IMR-90 (cell line): ENCODE measurements at regions not wholly inside any gene's neighbourhood (a gene's known extent, or its start where the extent isn't known, plus 50 kb on each side); places are given as distances from the start of the nearest gene placed in this dataset.

Experiments
- ATAC-seq: fragments of 200-7000 bp; cut with Tn5 transposase; 2 replicates; pipeline ENCODE4 v1.9.1; 2020; ENCODE audit warnings: low read depth, mild to moderate bottlenecking, moderate library complexity
- BruUV-seq: library from RNA; stranded (reverse); fragments of 400-500 nt; replicated peaks from 2 replicates; lab custom pipeline; 2021; lab: Mats Ljungman, UMichigan
- CTCF ChIA-PET: fragments of 300-600 bp; formaldehyde crosslinking; extraction: SDS; loops from one replicate; lab custom pipeline; 2021; ENCODE audit warnings: antibody characterized with exemption; lab: Yijun Ruan, JAX
- POLR2A ChIA-PET: fragments of 300-600 bp; sonication (Branson Sonifier 250); formaldehyde crosslinking; loops from one replicate; lab custom pipeline; 2022; ENCODE audit warnings: antibody characterized with exemption; ENCODE audit not compliant: unreplicated experiment; lab: Charles Lee
- DNase-seq: peaks from one replicate; pipeline ENCODE4 v3.0.0; 2013
- H2AFZ ChIP-seq: replicated peaks from 2 replicates; pipeline ENCODE3; 2013; ENCODE audit warnings: low read length, mild to moderate bottlenecking; ENCODE audit not compliant: poor library complexity
- H2AK5ac ChIP-seq: 2 replicates; pipeline ENCODE4 v1.6.1; 2013; ENCODE audit warnings: low read depth, low read length, inconsistent platforms
- H2AK9ac ChIP-seq: replicated peaks from 2 replicates; pipeline ENCODE3; 2013; ENCODE audit warnings: mild to moderate bottlenecking, low read depth, low read length, moderate library complexity; ENCODE audit not compliant: poor library complexity
- H2BK120ac ChIP-seq: 2 replicates; pipeline ENCODE4 v1.6.1; 2013; ENCODE audit warnings: low read depth, low read length, inconsistent platforms
- H2BK15ac ChIP-seq: 3 replicates; pipeline ENCODE4 v1.6.1; 2013; ENCODE audit warnings: low read depth, low read length, inconsistent platforms
- H2BK20ac ChIP-seq: 2 replicates; pipeline ENCODE4 v1.6.1; 2013; ENCODE audit warnings: low read depth, mild to moderate bottlenecking, inconsistent platforms, low read length, moderate library complexity
- H2BK5ac ChIP-seq: 2 replicates; pipeline ENCODE4 v1.6.1; 2013; ENCODE audit warnings: mild to moderate bottlenecking, low read depth, low read length, inconsistent platforms; ENCODE audit not compliant: poor library complexity, severe bottlenecking
- H3K14ac ChIP-seq: replicated peaks from 2 replicates; pipeline ENCODE4 v1.6.1; 2013; ENCODE audit warnings: low read depth, low read length, inconsistent platforms
- H3K18ac ChIP-seq: 2 replicates; pipeline ENCODE4 v1.6.1; 2013; ENCODE audit warnings: low read depth, low read length, control low read depth
- H3K23ac ChIP-seq: 2 replicates; pipeline ENCODE4 v1.6.1; 2013; ENCODE audit warnings: low read depth, low read length, inconsistent platforms
- H3K27ac ChIP-seq: 2 replicates; pipeline ENCODE4 v1.5.1; 2013; ENCODE audit warnings: mild to moderate bottlenecking, control low read depth, low read length; ENCODE audit not compliant: insufficient read depth
- H3K27me3 ChIP-seq: 2 replicates; pipeline ENCODE4 v1.6.1; 2013; ENCODE audit warnings: low read length; ENCODE audit not compliant: control insufficient read depth, insufficient read depth
- H3K36me3 ChIP-seq: 2 replicates; pipeline ENCODE4 v1.6.1; 2013; ENCODE audit warnings: low read length, mixed read lengths; ENCODE audit not compliant: control insufficient read depth, insufficient read depth
- H3K4ac ChIP-seq: 2 replicates; pipeline ENCODE4 v1.6.1; 2013; ENCODE audit warnings: low read depth, low read length, inconsistent platforms
- H3K4me1 ChIP-seq: 2 replicates; pipeline ENCODE4 v1.6.1; 2013; ENCODE audit warnings: low read length, mixed read lengths; ENCODE audit not compliant: control insufficient read depth, insufficient read depth
- H3K4me2 ChIP-seq: 2 replicates; pipeline ENCODE4 v1.6.1; 2013; ENCODE audit warnings: low read depth, mild to moderate bottlenecking, control low read depth, low read length, moderate library complexity
- H3K4me3 ChIP-seq: 2 replicates; pipeline ENCODE4 v1.5.1; 2013; ENCODE audit warnings: low read depth, mild to moderate bottlenecking, control low read depth, low read length, moderate library complexity; ENCODE audit not compliant: insufficient read depth
- H3K56ac ChIP-seq: 2 replicates; pipeline ENCODE4 v1.6.1; 2013; ENCODE audit warnings: low read length, inconsistent platforms; ENCODE audit not compliant: insufficient read depth; ENCODE audit errors: extremely low read depth
- H3K79me1 ChIP-seq, 2 experiments: 2 replicates each; pipeline ENCODE4 v1.6.1; 2013; ENCODE audit warnings: low read length in 2 of 2, inconsistent platforms in 1 of 2, low read depth in 1 of 2
- H3K9ac ChIP-seq: 2 replicates; pipeline ENCODE4 v1.6.1; 2013; ENCODE audit warnings: low read depth, low read length, control low read depth
- H3K9me1 ChIP-seq: 2 replicates; pipeline ENCODE4 v1.6.1; 2013; ENCODE audit warnings: low read length, inconsistent platforms; ENCODE audit not compliant: insufficient read depth
- H3K9me3 ChIP-seq: 2 replicates; pipeline ENCODE4 v1.6.1; 2013; ENCODE audit warnings: low read length; ENCODE audit not compliant: control insufficient read depth, insufficient read depth
- H4K20me1 ChIP-seq: 2 replicates; pipeline ENCODE4 v1.6.1; 2013; ENCODE audit warnings: low read length, inconsistent platforms; ENCODE audit not compliant: insufficient read depth
- H4K5ac ChIP-seq: 2 replicates; pipeline ENCODE4 v1.6.1; 2013; ENCODE audit warnings: mild to moderate bottlenecking, low read depth, low read length, control low read depth
- H4K8ac ChIP-seq, 2 experiments: 2 replicates each; pipeline ENCODE4 v1.6.1; 2013; ENCODE audit warnings: low read depth in 2 of 2, low read length in 2 of 2, control low read depth in 1 of 2, inconsistent platforms in 1 of 2
- H4K91ac ChIP-seq: 2 replicates; pipeline ENCODE4 v1.6.1; 2013; ENCODE audit warnings: low read depth, low read length, inconsistent platforms; ENCODE audit not compliant: insufficient read depth
- BHLHE40 ChIP-seq: fragments of 150-350 bp; IDR thresholded peaks from 2 replicates; pipeline ENCODE4 v1.6.1; 2016; ENCODE audit warnings: mild to moderate bottlenecking, low read depth, low read length
- CHD1 ChIP-seq: IDR thresholded peaks from 2 replicates; pipeline ENCODE4 v1.6.1; 2012; ENCODE audit warnings: low read depth, low read length, improper control_type of control experiment
- CTCF ChIP-seq: conservative IDR thresholded peaks from 2 replicates; pipeline ENCODE4 v1.5.1; 2012; ENCODE audit warnings: mild to moderate bottlenecking, low read depth, low read length, improper control_type of control experiment
- ELK1 ChIP-seq: fragments of 150-350 bp; IDR thresholded peaks from 2 replicates; pipeline ENCODE4 v1.6.1; 2016; ENCODE audit warnings: low read depth, mild to moderate bottlenecking, low read length, moderate library complexity, borderline replicate concordance
- FOS ChIP-seq: fragments of 150-350 bp; IDR thresholded peaks from 2 replicates; pipeline ENCODE4 v1.6.1; 2016; ENCODE audit warnings: low read depth, low read length
- MXI1 ChIP-seq: IDR thresholded peaks from 2 replicates; pipeline ENCODE4 v1.6.1; 2012; ENCODE audit warnings: low read depth, mild to moderate bottlenecking, low read length, moderate library complexity, borderline replicate concordance
- NFE2L2 ChIP-seq: fragments of 150-350 bp; IDR thresholded peaks from 2 replicates; pipeline ENCODE4 v1.6.1; 2016; ENCODE audit warnings: low read depth, mild to moderate bottlenecking, low read length
- SMC3 ChIP-seq: fragments of 150-350 bp; IDR thresholded peaks from 2 replicates; pipeline ENCODE4 v1.6.1; 2016; ENCODE audit warnings: low read depth, mild to moderate bottlenecking, antibody characterized with exemption, low read length, moderate library complexity
- WGBS, 2 experiments: methylation state at CpG; one replicate each; pipeline versions ENCODE4 v1.1.5 to v1.1.7; 2013; ENCODE audit warnings: missing lambda C conversion rate in 2 of 2; ENCODE audit not compliant: insufficient read length in 1 of 2; ENCODE audit errors: extremely low coverage in 2 of 2; 5-methylcytosine and 5-hydroxymethylcytosine counted together
- dilution Hi-C: fragments of 300-500 bp; cut with HindIII; formaldehyde crosslinking; loops from one replicate; pipeline ENCODE4 v1.14.3; 2018; ENCODE audit warnings: low sequenced_read_pairs; ENCODE audit not compliant: unreplicated experiment
- in situ Hi-C: fragments of 300-500 bp; cut with MboI; formaldehyde crosslinking; loops from 3 replicates; pipeline ENCODE4 v1.14.3; 2019; ENCODE audit warnings: low sequenced_read_pairs, inconsistent platforms, mixed read lengths
- intact Hi-C: fragments of 100-400 bp; cut with micrococcal nuclease; formaldehyde crosslinking; loops from 2 replicates; pipeline ENCODE4 v1.10.0; 2022

DNA sequence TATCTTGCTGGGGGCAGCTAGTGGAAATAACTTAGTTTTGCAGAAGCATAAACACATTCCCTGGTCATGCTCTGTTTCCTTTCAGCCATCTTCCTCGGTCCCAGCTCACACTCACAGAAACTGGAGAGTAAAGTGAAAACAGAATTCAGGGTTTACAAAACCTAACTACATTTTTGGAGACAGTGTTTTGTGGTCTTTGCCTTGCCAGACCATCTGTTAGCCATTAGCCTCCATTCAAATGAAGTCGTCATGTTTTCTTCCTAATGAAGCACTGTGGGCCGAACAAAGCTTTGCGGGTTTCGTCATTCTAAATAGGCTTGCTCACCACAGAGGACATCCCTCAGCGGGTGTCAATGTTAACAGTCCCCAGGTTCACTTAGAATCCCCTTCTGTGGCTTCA is 214.6 kb upstream of the TMEM72 start:
- no peaks in the 10 kb centered on the region for H4K20me1 ChIP-seq
- in situ Hi-C loops (no loop called here), intact Hi-C loops (no loop called here), dilution Hi-C loops (no loop called here)
- WGBS, 2 experiments, result 74% methylated on average over 5 of the region's 6 CpGs; no CpG with 5 or more reads in 1 of the 2 experiments
- peak overlapping the region in 1 of 2 experiments; percentile 26; a peak in 1 of 4 replicates for H4K8ac ChIP-seq
- H2AK9ac ChIP-seq, result no peak overlapping the region
- H3K79me1 ChIP-seq, result no peaks in the 10 kb centered on the region
- H4K5ac ChIP-seq, result peak overlapping the region; percentile 19; the same call in 1 of the 2 replicates
- peak overlapping the region; percentile 80 for H3K14ac ChIP-seq
- TF ChIP-seq CTCF (no peak), NFE2L2 (no peak), FOS (no peak), SMC3 (no peak), CHD1 (no peak), MXI1 (no peak), BHLHE40 (no peak), ELK1 (no peak)
- ChIA-PET POLR2A (interaction anchor here (0.6 kb wide), 1 partner anchor 10 kb away, joined by 6 read pairs; no protein-coding TSS in a partner anchor), CTCF (no interaction called here)
- no peak overlapping the region; the same call in 2 of the 3 replicates for H2BK15ac ChIP-seq
- H4K91ac ChIP-seq, result 0 out of 2 replicates have a peak overlapping the region, but pooled peaks have one; percentile 4
- peak overlapping the region; percentile 64; the same call in 1 of the 2 replicates for H2BK20ac ChIP-seq
- H2AFZ ChIP-seq, result peak overlapping the region; percentile 35
- no peaks in the 10 kb centered on the region for H3K9me1 ChIP-seq
- H3K27ac ChIP-seq, result peak overlapping the region; percentile 52; the same call in 1 of the 2 replicates
- peaks cover 3% of the 10 kb centered on the region for H3K9me3 ChIP-seq
- H2BK5ac ChIP-seq, result peak overlapping the region; percentile 68
- no peak overlapping the region for H3K4me3 ChIP-seq
- 0 out of 2 replicates have a peak overlapping the region, but pooled peaks have one; percentile 35 for H3K56ac ChIP-seq
- H3K36me3 ChIP-seq, result no peaks in the 10 kb centered on the region
- no peaks in the 10 kb centered on the region for H3K27me3 ChIP-seq
- H3K23ac ChIP-seq, result no peak overlapping the region
- DNase-seq, result peak; percentile 36
- peaks cover 5% of the 10 kb centered on the region for H3K4me1 ChIP-seq
- H3K18ac ChIP-seq, result peak overlapping the region; percentile 38; the same call in 1 of the 2 replicates
- peak overlapping the region; percentile 2; the same call in 1 of the 2 replicates for H3K4me2 ChIP-seq
- peak overlapping the region; percentile 71 for H2BK120ac ChIP-seq
- peak overlapping the region; percentile 34; the same call in 1 of the 2 replicates for H3K4ac ChIP-seq
- no TSS peak for BruUV-seq
- no peak overlapping the region for H3K9ac ChIP-seq
- H2AK5ac ChIP-seq, result no peak overlapping the region
- ATAC-seq, result peak; percentile 59
